ENCODE measurements at regions not wholly inside any gene's neighbourhood (a gene's known extent, or its start where the extent isn't known, plus 50 kb on each side); places are given as distances from the start of the nearest gene placed in this dataset.

- TF ChIP-seq POLR2AphosphoS5 (IDR thresholded peaks at IDR 0.05; ENCODE audit: low read depth, low read length) (no peak), CTCF (IDR thresholded peaks at IDR 0.05) (no peak)
Observed at GRCh38 chr12:81819991-81820633, 61.0 kb upstream of the PPFIA2 start.
